Uterus (tissue), 2 donors: ENCODE measurements at regions not wholly inside any gene's neighbourhood (a gene's known extent, or its start where the extent isn't known, plus 50 kb on each side); places are given as distances from the start of the nearest gene placed in this dataset.

Experiments used
- POLR2A ChIP-seq, 2 donors: fragments of 450-650 bp; IDR thresholded peaks; one replicate each; pipeline ENCODE4 v1.6.1; 2016; ENCODE audit warnings: antibody characterized with exemption in 2 of 2, mild to moderate bottlenecking in 1 of 2, moderate library complexity in 1 of 2
- TF ChIP-seq, protein P1 (sequence below), 4 experiments: fragments of 200-600 bp in 2 of 4; fragments of 450-650 bp in 2 of 4; sonication (generic) in 2 of 4; IDR thresholded peaks; one replicate each; pipeline ENCODE4 v1.5.1; 2016 to 2019; ENCODE audit warnings: antibody characterized with exemption in 4 of 4, mild to moderate bottlenecking in 2 of 4, moderate library complexity in 1 of 4

DNA sequence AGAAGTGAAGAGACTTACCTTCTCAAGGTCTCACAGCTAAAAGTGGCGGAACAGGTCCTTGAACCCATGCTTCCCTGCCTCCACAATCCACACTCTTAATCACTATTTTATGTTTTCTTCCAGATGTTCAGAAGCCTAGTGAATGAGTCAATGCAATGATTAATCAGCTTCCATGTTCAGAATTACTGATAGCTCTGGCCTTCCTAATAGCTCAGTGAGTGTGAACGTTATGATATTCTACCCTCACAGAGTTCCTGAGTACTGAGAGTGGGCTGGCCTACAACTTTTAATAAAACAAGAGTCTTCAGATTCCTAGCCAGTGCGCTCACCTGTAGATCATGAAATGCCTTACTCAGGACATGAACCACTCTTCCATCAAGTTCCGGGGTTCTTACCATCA lies 443.0 kb upstream of the ADAMTS9 start:
- TF ChIP-seq, protein P1, sequence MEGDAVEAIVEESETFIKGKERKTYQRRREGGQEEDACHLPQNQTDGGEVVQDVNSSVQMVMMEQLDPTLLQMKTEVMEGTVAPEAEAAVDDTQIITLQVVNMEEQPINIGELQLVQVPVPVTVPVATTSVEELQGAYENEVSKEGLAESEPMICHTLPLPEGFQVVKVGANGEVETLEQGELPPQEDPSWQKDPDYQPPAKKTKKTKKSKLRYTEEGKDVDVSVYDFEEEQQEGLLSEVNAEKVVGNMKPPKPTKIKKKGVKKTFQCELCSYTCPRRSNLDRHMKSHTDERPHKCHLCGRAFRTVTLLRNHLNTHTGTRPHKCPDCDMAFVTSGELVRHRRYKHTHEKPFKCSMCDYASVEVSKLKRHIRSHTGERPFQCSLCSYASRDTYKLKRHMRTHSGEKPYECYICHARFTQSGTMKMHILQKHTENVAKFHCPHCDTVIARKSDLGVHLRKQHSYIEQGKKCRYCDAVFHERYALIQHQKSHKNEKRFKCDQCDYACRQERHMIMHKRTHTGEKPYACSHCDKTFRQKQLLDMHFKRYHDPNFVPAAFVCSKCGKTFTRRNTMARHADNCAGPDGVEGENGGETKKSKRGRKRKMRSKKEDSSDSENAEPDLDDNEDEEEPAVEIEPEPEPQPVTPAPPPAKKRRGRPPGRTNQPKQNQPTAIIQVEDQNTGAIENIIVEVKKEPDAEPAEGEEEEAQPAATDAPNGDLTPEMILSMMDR (IDR thresholded peaks at IDR 0.05): no peak
- no peak for TF ChIP-seq POLR2A (IDR thresholded peaks at IDR 0.05)
